Spleen (tissue), 11 donors: ENCODE measurements at regions not wholly inside any gene's neighbourhood (a gene's known extent, or its start where the extent isn't known, plus 50 kb on each side); places are given as distances from the start of the nearest gene placed in this dataset.
A peak's percentile ranks its signal among the peaks of the same experiment; 100 is the strongest.
"Not testable (repeated sequence)": the region's sequence is repeated elsewhere in the genome, so short reads cannot be mapped to it uniquely, and the experiment has no call there.

Experiments used
- DNase-seq: peaks from one replicate; pipeline ENCODE4 v3.0.0-alpha.2; 2020
- H3K27ac ChIP-seq, 8 donors: fragments of 200-600 bp; sonication (generic) in 7 of 8; 1 replicate in 4 of 8; 2 replicates in 4 of 8; pipeline versions ENCODE4 v1.5.0 to v1.8.0; 2016 to 2021; ENCODE audit warnings: inconsistent platforms in 4 of 8, mild to moderate bottlenecking in 4 of 8, moderate library complexity in 1 of 8
- H3K27me3 ChIP-seq, 7 donors: fragments of 200-600 bp; sonication (generic) in 6 of 7; replicated peaks in 1 of 7; 1 replicate in 4 of 7; 2 replicates in 3 of 7; pipeline versions ENCODE4 v1.5.0 to v1.8.0; 2016 to 2021; ENCODE audit warnings: inconsistent platforms in 3 of 7, mild to moderate bottlenecking in 1 of 7
- H3K36me3 ChIP-seq, 6 donors: fragments of 200-600 bp; sonication (generic) in 5 of 6; 1 replicate in 4 of 6; 2 replicates in 2 of 6; pipeline versions ENCODE4 v1.5.0 to v1.8.0; 2016 to 2021; ENCODE audit warnings: inconsistent platforms in 2 of 6
- H3K4me1 ChIP-seq, 6 donors: fragments of 200-600 bp; sonication (generic) in 5 of 6; 1 replicate in 3 of 6; 2 replicates in 3 of 6; pipeline versions ENCODE4 v1.5.0 to v1.8.0; 2016 to 2021; ENCODE audit warnings: inconsistent platforms in 3 of 6
- H3K4me3 ChIP-seq, 8 donors: fragments of 200-600 bp; sonication (generic) in 7 of 8; 1 replicate in 4 of 8; 2 replicates in 4 of 8; pipeline versions ENCODE4 v1.5.0 to v1.8.0; 2016 to 2021; ENCODE audit warnings: inconsistent platforms in 4 of 8, mild to moderate bottlenecking in 4 of 8, moderate library complexity in 2 of 8
- H3K9me3 ChIP-seq, 8 donors: fragments of 200-600 bp; sonication (generic) in 7 of 8; 1 replicate in 4 of 8; 2 replicates in 4 of 8; pipeline versions ENCODE4 v1.5.0 to v1.8.0; 2016 to 2021; ENCODE audit warnings: inconsistent platforms in 4 of 8
- POLR2A ChIP-seq, 3 donors: fragments of 450-650 bp; IDR thresholded peaks; one replicate each; pipeline ENCODE4 v1.5.1; 2017; ENCODE audit warnings: antibody characterized with exemption in 3 of 3, mild to moderate bottlenecking in 1 of 3
- POLR2AphosphoS5 ChIP-seq, 3 donors: sonication (generic); formaldehyde crosslinking; IDR thresholded peaks; one replicate each; pipeline ENCODE4 v1.5.1; 2017; ENCODE audit warnings: antibody characterized with exemption in 3 of 3
- whole genome bisulfite sequencing, 5 donors: extraction: QIAGEN DNeasy Blood & Tissue Kit in 3 of 5; methylation state at CpG; one replicate each; pipeline versions ENCODE4 v1.1.5 to v1.1.7; 2013 to 2018; 5-methylcytosine and 5-hydroxymethylcytosine counted together
- intact Hi-C: fragments of 100-400 bp; cut with DNase I; formaldehyde crosslinking; loops from one replicate; pipeline ENCODE4 v1.15.0; 2023; ENCODE audit warnings: low total_unique reads
- TF ChIP-seq, protein P1 (sequence below), 11 experiments: fragments of 200-600 bp in 7 of 11; fragments of 450-650 bp in 4 of 11; sonication (generic) in 4 of 11; IDR thresholded peaks in 8 of 11; conservative IDR thresholded peaks in 3 of 11; 1 replicate in 7 of 11; 2 replicates in 4 of 11; pipeline versions ENCODE4 v1.4.0 to v1.8.0; 2016 to 2021; ENCODE audit warnings: antibody characterized with exemption in 11 of 11, inconsistent platforms in 4 of 11, mild to moderate bottlenecking in 1 of 11
- donor health status: healthy with polysubstance abuse.
- donor health status: DM: no; HTN: no; CAD: no; lungs with moderate emphysema.
- donor health status: DM: no; HTN: no; CAD: no.
- donor health status: Bipolar disorder and iron deficiency.
- donor health status: healthy.
- donor health status: DM: no; HTN: no; CAD: no.
- donor health status: DM: yes; HTN: yes; CAD: no.

DNA sequence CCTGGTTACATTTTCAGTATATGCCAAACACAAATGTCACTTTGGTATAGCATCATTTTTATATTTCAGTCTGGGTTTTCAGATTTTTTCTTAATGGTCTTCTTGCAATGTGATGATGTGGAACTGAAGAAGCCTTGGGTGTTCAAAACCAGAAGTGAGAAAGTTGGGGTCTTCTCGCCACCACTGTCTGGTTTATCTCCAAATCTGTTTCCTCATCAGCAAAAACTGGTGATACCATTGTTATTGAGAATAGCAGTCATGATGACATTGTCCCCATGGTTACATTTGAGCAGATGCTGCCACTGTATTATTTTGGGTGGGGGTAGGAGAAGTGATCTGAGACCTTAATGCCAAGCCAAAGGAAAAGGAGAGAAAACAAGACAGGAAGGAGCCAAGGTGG lies 85.9 kb upstream of the MAP3K1 start:
- peaks cover 0 to 50% (median 22%) of the 10 kb centered on the region in 6 donors for H3K4me1 ChIP-seq
- H3K27me3 ChIP-seq: no peaks in the 10 kb centered on the region
- TF ChIP-seq, protein P1, sequence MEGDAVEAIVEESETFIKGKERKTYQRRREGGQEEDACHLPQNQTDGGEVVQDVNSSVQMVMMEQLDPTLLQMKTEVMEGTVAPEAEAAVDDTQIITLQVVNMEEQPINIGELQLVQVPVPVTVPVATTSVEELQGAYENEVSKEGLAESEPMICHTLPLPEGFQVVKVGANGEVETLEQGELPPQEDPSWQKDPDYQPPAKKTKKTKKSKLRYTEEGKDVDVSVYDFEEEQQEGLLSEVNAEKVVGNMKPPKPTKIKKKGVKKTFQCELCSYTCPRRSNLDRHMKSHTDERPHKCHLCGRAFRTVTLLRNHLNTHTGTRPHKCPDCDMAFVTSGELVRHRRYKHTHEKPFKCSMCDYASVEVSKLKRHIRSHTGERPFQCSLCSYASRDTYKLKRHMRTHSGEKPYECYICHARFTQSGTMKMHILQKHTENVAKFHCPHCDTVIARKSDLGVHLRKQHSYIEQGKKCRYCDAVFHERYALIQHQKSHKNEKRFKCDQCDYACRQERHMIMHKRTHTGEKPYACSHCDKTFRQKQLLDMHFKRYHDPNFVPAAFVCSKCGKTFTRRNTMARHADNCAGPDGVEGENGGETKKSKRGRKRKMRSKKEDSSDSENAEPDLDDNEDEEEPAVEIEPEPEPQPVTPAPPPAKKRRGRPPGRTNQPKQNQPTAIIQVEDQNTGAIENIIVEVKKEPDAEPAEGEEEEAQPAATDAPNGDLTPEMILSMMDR (IDR thresholded peaks at IDR 0.05 in 8 of 11, conservative IDR thresholded peaks at IDR 0.05 in 3 of 11): no peak
- TF ChIP-seq POLR2A (IDR thresholded peaks at IDR 0.05) (no peak), POLR2AphosphoS5 (IDR thresholded peaks at IDR 0.05) (no peak)
- H3K27ac ChIP-seq: no peak overlapping the region
- H3K9me3 ChIP-seq: no peaks in the 10 kb centered on the region
- no peak for DNase-seq
- H3K36me3 ChIP-seq: no peaks in the 10 kb centered on the region
- 53 to 78% (median 59%) methylated on average over 1 of the region's 1 CpG for WGBS, 5 donors
- H3K4me3 ChIP-seq: no peak overlapping the region
- intact Hi-C loops: no loop called here

DNA sequence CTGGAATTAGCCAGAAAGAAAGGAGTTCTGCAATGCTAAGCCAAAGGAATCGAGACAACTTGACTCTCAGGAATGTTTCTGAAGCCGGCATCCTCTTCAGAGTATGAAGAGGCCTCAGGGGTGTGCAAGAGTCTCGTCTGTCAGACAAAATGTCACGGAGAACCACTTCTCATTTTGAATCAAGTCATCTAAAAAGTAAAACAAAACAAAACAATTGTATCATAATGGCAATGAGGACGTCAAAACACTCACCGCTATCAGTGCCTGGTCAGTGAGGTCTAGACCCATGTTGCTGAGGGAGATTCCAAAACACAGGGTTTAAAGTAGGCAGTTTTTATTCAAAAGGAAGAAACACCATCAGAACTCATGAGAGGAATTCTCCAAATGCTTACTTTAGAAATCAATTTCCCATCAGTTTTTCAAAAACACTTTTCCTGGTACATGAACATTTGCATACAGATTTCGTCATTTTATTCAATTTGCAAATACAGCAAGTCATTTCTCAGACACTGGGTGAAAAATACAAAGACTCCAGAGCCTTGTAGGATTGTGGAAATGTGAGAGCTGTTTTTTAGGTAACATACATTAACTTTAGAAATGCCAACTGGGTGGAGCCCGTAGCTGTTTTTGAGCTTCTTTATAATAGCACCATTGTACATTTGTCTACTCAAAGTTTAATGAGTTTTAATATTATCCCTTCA lies 89.5 kb upstream of the MAP3K1 start:
- no peaks in the 10 kb centered on the region for H3K36me3 ChIP-seq
- intact Hi-C loops: no loop called here
- no peaks in the 10 kb centered on the region for H3K9me3 ChIP-seq
- peaks cover 0 to 26% (median 9%) of the 10 kb centered on the region in 6 donors for H3K4me1 ChIP-seq
- TF ChIP-seq, protein P1 (IDR thresholded peaks at IDR 0.05 in 8 of 11, conservative IDR thresholded peaks at IDR 0.05 in 3 of 11): no peak
- no peak for TF ChIP-seq POLR2AphosphoS5 (IDR thresholded peaks at IDR 0.05)
- no peak for TF ChIP-seq POLR2A (IDR thresholded peaks at IDR 0.05)
- H3K27ac ChIP-seq: peak overlapping the region in 2 of 8 donors; percentile 14 to 18
- H3K4me3 ChIP-seq: no peak overlapping the region
- no peaks in the 10 kb centered on the region for H3K27me3 ChIP-seq
- no peak for DNase-seq
- WGBS, 5 donors: 60 to 79% (median 70%) methylated on average over 8 of the region's 8 CpGs

DNA sequence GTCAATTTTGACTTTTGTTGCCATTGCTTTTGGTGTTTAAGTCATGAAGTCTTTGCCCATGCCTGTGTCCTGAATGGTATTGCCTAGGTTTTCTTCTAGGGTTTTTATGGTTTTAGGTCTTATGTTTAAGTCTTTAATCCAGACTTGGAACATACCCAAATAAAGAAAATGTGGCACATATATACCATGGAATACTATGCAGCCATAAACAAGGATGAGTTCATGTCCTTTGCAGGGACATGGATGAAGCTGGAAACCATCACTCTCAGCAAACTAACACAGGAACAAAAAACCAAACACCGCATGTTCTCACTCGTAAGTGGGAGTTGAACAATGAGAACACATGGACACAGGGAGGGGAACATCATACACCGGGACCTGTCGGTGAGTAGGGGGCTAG lies 90.5 kb upstream of the MAP3K1 start:
- H3K36me3 ChIP-seq, intact Hi-C loops, H3K27ac ChIP-seq, H3K27me3 ChIP-seq, H3K9me3 ChIP-seq, H3K4me3 ChIP-seq, DNase-seq: not testable (repeated sequence)
- H3K4me1 ChIP-seq: peaks cover 0 to 25% (median 9%) of the 10 kb centered on the region in 6 donors
- 93 to 100% (median 97%) methylated on average over 4 of the region's 4 CpGs for WGBS, 5 donors

- TF ChIP-seq POLR2A (IDR thresholded peaks at IDR 0.05): no peak
- no peak for TF ChIP-seq POLR2AphosphoS5 (IDR thresholded peaks at IDR 0.05)
- TF ChIP-seq, protein P1 (IDR thresholded peaks at IDR 0.05 in 8 of 11, conservative IDR thresholded peaks at IDR 0.05 in 3 of 11): no peak
- Histone ChIP-seq H3K4me3 (no peak overlapping the region), H3K27me3 (no peaks in the 10 kb centered on the region), H3K27ac (no peak overlapping the region), H3K36me3 (no peaks in the 10 kb centered on the region), H3K9me3 (no peaks in the 10 kb centered on the region), H3K4me1 (peaks cover 0 to 11% (median 2%) of the 10 kb centered on the region in 6 donors)
- WGBS, 5 donors: 76 to 83% (median 80%) methylated on average over 3 of the region's 3 CpGs
- intact Hi-C loops: no loop called here
- no peak for DNase-seq
Observed at GRCh38 chr5:56722317-56722716, 93.0 kb upstream of the MAP3K1 start.
